Stimulated activated CD4-positive, alpha-beta T cell treated with anti-CD3 and anti-CD28 coated beads, TNF-alpha, amount 100 ng/mL, for 1 hour (primary cell): ENCODE measurements at regions not wholly inside any gene's neighbourhood (a gene's known extent, or its start where the extent isn't known, plus 50 kb on each side); places are given as distances from the start of the nearest gene placed in this dataset.

Experiments
- DNase-seq, 3 donors: peaks; one replicate each; pipeline ENCODE4 v3.0.0-alpha.2; 2020; ENCODE audit warnings: low read depth in 3 of 3, low spot score in 1 of 3

DNA sequence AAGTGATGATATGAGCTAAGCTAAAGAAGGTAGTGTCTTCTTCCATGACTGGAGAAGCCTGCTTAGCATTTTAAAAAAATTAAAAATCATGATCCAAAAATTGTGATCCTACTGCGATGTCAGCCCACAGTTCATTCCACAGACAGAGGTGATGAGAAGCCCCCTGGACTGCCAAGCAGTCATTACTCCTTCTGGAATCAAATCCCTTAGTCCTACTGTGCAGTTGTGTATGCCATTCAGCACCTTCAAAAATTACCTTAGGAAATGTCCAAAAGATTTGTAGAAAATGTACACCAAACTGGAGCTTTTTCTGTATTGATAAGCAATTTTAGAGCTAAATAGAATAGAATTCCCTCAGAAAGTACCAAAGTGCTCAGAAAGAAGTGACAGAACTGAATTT, 283.5 kb upstream of the NFE2L3 start:
- DNase-seq, result no peak

DNA sequence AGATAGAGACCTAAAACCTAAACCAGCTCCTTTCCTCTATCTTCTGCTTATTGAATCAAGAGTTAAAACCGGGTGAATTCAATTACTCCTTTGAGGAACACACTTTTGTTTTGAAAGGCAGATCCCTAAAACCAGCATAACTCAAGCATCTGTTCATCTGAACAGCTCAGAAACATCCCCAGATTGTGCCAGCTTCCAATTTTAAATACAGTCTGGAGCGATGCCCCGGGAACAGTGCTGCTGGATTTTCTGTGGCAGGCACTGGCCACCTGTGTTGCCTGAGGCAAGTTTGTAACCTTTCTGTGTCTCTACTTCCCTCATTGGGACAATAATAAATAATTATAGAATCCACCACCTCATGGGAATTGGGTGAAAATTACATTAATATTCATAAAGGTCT, 281.4 kb upstream of the NFE2L3 start:
- DNase-seq, result no peak

GRCh38 chr7:25876092-25876491, 275.9 kb upstream of the NFE2L3 start:
- no peak for DNase-seq

GRCh38 chr7:25877802-25878789, 273.9 kb upstream of the NFE2L3 start:
- no peak for DNase-seq

DNA sequence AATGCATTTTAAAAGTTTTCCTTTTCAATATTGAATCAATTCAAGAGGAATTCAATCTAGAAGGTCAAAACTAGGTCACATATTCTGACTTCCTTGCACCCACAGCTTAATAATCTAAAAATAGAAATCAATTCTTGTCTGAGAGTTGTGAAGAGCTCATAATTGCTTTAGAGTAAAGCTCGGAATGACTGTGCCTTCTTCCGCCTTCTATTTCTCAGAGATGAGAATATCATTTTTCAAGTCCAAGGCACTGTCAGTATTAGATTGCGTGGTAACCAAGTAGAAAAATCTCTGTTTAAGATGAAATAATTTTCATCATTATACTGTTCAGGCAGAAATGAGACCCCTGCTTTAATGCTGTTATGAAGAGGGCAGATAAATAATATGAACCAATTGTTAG, 272.2 kb upstream of the NFE2L3 start:
- DNase-seq, result no peak

GRCh38 chr7:25881317-25882037, 270.5 kb upstream of the NFE2L3 start:
- no peak for DNase-seq

- no peak for DNase-seq
Observed at GRCh38 chr7:25882151-25882773, 269.7 kb upstream of the NFE2L3 start.

DNA sequence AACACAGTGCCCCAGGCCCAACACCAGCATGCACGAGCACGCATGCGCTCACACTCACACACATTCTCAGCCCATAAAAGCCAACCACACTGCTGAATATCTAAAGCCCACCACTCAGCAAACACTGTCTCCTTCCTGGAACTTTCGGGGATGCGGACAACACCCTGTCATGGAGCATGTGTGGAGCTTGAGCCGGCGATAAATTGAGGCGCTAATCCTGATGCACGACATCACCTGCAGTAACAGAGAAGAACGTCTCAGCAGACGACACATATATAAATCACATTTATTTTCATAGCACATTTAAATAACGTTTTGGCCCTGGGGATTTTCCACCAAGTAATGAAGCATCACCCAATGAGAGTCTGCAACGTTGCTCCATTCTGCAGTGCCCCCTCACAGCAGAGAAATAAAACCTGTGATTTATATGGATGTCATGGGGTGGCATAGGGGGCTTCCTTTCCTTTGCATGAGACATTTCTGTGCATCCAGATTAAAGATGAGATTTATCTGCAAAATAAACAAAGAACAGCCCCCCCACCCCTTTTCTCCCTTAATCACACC, 267.7 kb upstream of the NFE2L3 start:
- DNase-seq, result no peak

GRCh38 chr7:25885057-25885576, 266.9 kb upstream of the NFE2L3 start:
- DNase-seq, result no peak

GRCh38 chr7:25886387-25887240, 265.4 kb upstream of the NFE2L3 start:
- no peak for DNase-seq

DNA sequence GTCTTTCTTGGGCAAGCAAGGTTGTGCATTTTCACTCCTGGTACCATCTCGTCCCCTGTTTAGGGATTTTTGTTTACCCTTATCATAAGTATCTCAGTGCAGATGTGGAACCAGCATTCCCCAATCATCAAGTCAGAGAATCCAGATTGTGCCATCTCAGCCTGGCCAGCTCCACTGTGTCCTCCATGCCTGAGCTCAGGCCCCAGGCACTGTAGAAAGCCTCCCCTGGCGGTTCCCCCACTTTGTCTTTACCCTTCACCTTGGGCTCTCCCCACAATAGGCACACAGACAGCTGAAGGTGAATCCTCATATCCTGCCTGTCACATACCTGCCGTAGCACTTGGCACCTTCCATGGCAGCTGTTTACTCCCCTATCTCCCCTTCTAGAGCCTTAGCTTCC, 264.7 kb upstream of the NFE2L3 start:
- no peak for DNase-seq

DNA sequence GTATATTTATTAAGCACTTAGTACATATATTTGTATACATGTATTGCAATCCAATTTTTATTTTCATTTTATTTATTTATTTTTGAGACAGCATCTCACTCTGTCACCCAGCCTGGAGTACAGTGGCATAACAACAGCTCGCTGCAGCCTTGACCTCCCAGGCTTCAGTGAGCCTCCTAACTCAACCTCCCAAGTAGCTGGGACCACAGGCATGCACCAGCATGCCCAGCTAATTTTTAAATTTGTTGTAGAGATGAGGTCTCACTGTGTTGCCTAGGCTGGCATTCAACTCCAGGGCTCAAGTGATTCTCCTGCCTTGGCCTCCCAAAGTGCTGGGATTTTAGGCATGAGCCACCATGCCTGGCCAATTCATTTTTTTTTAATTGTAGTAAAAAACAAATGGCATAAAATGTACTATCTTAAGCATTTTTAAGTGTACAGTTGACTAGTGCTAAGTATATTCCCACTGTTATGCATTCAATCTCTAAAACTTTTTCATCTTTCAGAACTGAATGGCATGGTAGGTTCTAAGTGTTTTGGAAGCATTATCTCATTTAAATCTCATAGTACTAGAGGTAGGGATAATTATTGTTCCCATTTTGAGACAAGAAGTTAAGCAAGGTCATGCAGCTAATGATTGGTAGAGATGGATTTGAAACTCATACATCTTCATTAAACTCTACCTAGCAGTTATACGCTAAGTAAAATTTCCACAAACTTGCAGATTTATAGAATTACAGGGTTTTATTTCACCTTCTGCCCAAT, 264.0 kb upstream of the NFE2L3 start:
- no peak for DNase-seq

DNA sequence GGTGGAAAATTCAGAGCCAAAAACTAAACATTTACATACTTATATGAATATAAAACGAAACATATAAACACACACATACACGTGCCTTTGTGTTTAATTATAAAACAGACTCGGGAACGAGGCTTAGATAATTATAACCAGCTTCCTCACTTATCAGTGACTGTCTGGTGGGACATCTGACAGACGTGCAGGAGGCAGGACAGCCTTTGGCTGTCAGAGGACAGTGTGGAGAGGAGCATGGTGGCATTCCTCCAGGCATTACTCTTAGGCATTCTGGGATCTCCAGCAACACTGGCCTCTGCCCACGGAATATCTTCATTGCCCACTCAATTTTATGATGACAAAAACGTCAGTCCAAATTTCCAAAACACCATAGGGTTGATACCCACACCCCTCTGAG, 262.2 kb upstream of the NFE2L3 start:
- no peak for DNase-seq

DNA sequence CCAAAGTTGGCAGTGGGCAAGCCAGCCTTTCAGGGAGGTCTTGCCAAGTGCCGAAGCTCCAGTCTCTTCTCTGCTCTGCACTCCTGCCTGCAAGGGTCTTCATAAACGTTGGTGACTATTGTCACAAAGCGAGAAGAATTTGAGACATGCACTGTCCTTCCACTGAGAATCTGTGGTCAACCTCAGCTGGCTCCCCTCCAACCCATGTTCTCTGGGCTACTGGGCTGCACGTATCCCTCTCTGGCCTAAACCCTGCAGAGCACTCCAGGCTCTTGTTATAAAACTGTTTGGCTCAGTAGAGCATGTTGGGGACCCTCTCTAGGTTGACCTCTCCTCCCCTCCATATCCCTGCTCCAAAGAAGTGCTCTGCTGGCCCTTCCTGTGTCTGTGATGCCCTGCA, 260.4 kb upstream of the NFE2L3 start:
- DNase-seq, result no peak

DNA sequence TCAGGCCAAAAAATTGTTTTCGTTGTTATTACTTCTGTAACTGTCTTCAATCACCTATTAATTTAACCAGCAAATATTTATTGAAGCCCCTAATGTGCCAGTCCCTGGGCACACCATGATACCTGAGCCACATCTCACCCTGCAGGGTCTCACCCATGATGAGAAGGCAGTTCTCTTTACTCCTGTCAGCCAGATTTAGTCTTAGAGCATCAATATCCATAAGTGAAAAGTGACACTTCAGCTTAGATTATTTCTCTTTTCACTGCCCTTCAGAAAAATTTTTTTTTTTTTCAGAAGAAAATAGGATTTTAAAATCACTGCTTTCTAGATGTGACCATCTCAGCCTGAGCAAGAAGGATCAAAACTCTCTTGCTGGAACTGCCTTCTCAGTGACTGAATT, 258.6 kb upstream of the NFE2L3 start:
- no peak for DNase-seq

- DNase-seq, result no peak
Observed at GRCh38 chr7:25894002-25894901, 257.7 kb upstream of the NFE2L3 start.

DNA sequence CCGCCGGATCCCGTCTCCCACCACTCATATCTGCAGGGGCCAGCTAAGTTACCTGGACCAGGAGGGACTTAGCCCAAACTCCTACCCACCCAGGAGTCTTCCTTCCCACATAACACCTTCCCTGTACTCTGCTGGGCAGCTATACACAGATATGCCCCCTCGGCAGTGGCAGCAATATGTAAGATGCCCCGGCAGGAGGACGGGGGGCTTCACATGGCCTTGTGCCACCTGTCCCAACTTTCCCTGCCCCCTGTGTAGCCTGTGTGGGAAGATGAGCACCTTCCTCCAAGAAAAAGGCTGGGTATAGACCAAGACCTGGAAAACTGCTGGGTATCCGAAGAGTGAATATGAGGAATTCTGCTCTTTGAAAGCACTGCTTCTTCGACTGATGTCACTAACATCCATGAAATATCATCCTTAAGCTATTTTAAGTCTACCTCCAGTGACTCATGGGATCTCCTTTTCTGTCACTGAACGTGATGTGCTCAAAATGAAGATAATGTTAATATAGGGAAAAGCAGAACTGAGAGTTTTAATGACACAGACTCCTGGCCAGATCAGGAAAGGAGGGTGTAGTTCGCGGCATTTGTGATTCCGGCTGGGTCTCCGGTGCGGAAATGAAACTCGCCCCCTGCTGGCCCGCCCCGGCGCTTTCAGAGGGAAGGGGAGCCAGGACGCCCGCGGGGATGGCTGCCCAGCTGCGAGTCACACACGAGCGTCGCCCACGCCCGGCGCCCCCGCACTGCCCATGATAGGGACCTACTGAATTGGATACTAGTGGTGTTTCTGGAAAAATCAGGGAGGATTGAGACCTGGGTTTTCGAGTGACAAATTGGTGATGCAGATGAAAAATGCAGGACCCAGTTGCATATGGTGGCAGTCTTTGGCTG, 256.9 kb upstream of the NFE2L3 start:
- peak in 2 of 3 donors; percentile 23 to 28 for DNase-seq

GRCh38 chr7:25895792-25896171, 256.2 kb upstream of the NFE2L3 start:
- DNase-seq, result no peak
